ENCODE measurements at regions not wholly inside any gene's neighbourhood (a gene's known extent, or its start where the extent isn't known, plus 50 kb on each side); places are given as distances from the start of the nearest gene placed in this dataset.

- Mint-ChIP-seq H3K27ac (ENCODE audit: unreplicated experiment) (peak overlapping the region; percentile 59), H3K27me3 (ENCODE audit: low read depth) (peaks cover 9% of the 10 kb centered on the region), H3K4me1 (peaks cover 39% of the 10 kb centered on the region), H3K4me3 (peak overlapping the region; percentile 56), H3K36me3 (ENCODE audit: low read depth) (no peaks in the 10 kb centered on the region), H3K9me3 (no peaks in the 10 kb centered on the region)
- no peak for TF ChIP-seq CTCF (conservative IDR thresholded peaks at IDR 0.05)
- no peak for DNase-seq (ENCODE audit: low read depth, low spot score)
Observed at GRCh38 chr6:41442352-41442672, 103.9 kb upstream of the FOXP4 start.

- Mint-ChIP-seq H3K9me3 (no peaks in the 10 kb centered on the region), H3K27me3 (ENCODE audit: low read depth) (peaks cover 9% of the 10 kb centered on the region), H3K4me1 (peaks cover 37% of the 10 kb centered on the region), H3K4me3 (peak overlapping the region; percentile 56), H3K36me3 (ENCODE audit: low read depth) (no peaks in the 10 kb centered on the region), H3K27ac (ENCODE audit: unreplicated experiment) (peak overlapping the region; percentile 63)
- DNase-seq (ENCODE audit: low read depth, low spot score): peak; percentile 87
- peak; percentile 86 for TF ChIP-seq CTCF (conservative IDR thresholded peaks at IDR 0.05)
Observed at GRCh38 chr6:41442800-41443501, 103.2 kb upstream of the FOXP4 start.

GRCh38 chr6:41443616-41444525 lies 102.3 kb upstream of the FOXP4 start:
- Mint-ChIP-seq H3K27ac (ENCODE audit: unreplicated experiment) (peak overlapping the region; percentile 83), H3K36me3 (ENCODE audit: low read depth) (no peaks in the 10 kb centered on the region), H3K9me3 (no peaks in the 10 kb centered on the region), H3K27me3 (ENCODE audit: low read depth) (peaks cover 8% of the 10 kb centered on the region), H3K4me1 (peaks cover 41% of the 10 kb centered on the region), H3K4me3 (peak overlapping the region; percentile 62)
- TF ChIP-seq CTCF (conservative IDR thresholded peaks at IDR 0.05): no peak
- no peak for DNase-seq (ENCODE audit: low read depth, low spot score)

GRCh38 chr6:41445261-41445660 lies 100.9 kb upstream of the FOXP4 start:
- no peak for DNase-seq (ENCODE audit: low read depth, low spot score)
- Mint-ChIP-seq H3K36me3 (ENCODE audit: low read depth) (no peaks in the 10 kb centered on the region), H3K4me3 (no peak overlapping the region), H3K27me3 (ENCODE audit: low read depth) (no peaks in the 10 kb centered on the region), H3K9me3 (no peaks in the 10 kb centered on the region), H3K27ac (ENCODE audit: unreplicated experiment) (no peak overlapping the region), H3K4me1 (peaks cover 41% of the 10 kb centered on the region)
- TF ChIP-seq CTCF (conservative IDR thresholded peaks at IDR 0.05): no peak

GRCh38 chr6:41446132-41446531 lies 100.0 kb upstream of the FOXP4 start:
- H3K4me3 Mint-ChIP-seq: no peak overlapping the region
- no peaks in the 10 kb centered on the region for H3K9me3 Mint-ChIP-seq
- TF ChIP-seq CTCF (conservative IDR thresholded peaks at IDR 0.05): no peak
- peaks cover 35% of the 10 kb centered on the region for H3K4me1 Mint-ChIP-seq
- H3K27me3 Mint-ChIP-seq (ENCODE audit: low read depth): no peaks in the 10 kb centered on the region
- H3K36me3 Mint-ChIP-seq (ENCODE audit: low read depth): no peaks in the 10 kb centered on the region
- DNase-seq (ENCODE audit: low read depth, low spot score): no peak
- H3K27ac Mint-ChIP-seq (ENCODE audit: unreplicated experiment): no peak overlapping the region

All from neural crest cell (in vitro differentiated cells).